HEK293 (cell line): ENCODE measurements at regions not wholly inside any gene's neighbourhood (a gene's known extent, or its start where the extent isn't known, plus 50 kb on each side); places are given as distances from the start of the nearest gene placed in this dataset.

Source experiments
- FEZF1 ChIP-seq: fragments of 450-650 bp; formaldehyde crosslinking; IDR thresholded peaks from 2 replicates; pipeline ENCODE4 v1.5.1; 2016; ENCODE audit warnings: missing biosample characterization, missing genetic modification characterization
- KLF7 ChIP-seq: fragments of 450-650 bp; formaldehyde crosslinking; IDR thresholded peaks from 2 replicates; pipeline ENCODE4 v1.5.1; 2016; ENCODE audit warnings: missing biosample characterization, missing genetic modification characterization, borderline replicate concordance
- KLF8 ChIP-seq: fragments of 450-650 bp; formaldehyde crosslinking; IDR thresholded peaks from 2 replicates; pipeline ENCODE4 v1.5.1; 2016; ENCODE audit warnings: missing biosample characterization, missing genetic modification characterization
- MYNN ChIP-seq: fragments of 450-650 bp; formaldehyde crosslinking; IDR thresholded peaks from 2 replicates; pipeline ENCODE4 v1.5.1; 2016; ENCODE audit warnings: missing biosample characterization, missing genetic modification characterization, borderline replicate concordance
- OVOL3 ChIP-seq: fragments of 450-650 bp; formaldehyde crosslinking; IDR thresholded peaks from 2 replicates; pipeline ENCODE4 v1.5.1; 2016; ENCODE audit warnings: missing biosample characterization, missing genetic modification characterization
- PRDM1 ChIP-seq: fragments of 450-650 bp; formaldehyde crosslinking; IDR thresholded peaks from 2 replicates; pipeline ENCODE4; 2016; ENCODE audit warnings: missing biosample characterization, missing genetic modification characterization
- SCRT1 ChIP-seq: fragments of 450-650 bp; formaldehyde crosslinking; IDR thresholded peaks from 2 replicates; pipeline ENCODE4 v1.5.1; 2016; ENCODE audit warnings: missing biosample characterization, missing genetic modification characterization, borderline replicate concordance
- SP7 ChIP-seq: fragments of 450-650 bp; formaldehyde crosslinking; IDR thresholded peaks from 2 replicates; pipeline ENCODE4 v1.5.1; 2016; ENCODE audit warnings: missing biosample characterization, missing genetic modification characterization
- ZBTB17 ChIP-seq: fragments of 450-650 bp; formaldehyde crosslinking; IDR thresholded peaks from 2 replicates; pipeline ENCODE4 v1.5.1; 2016; ENCODE audit warnings: missing biosample characterization, missing genetic modification characterization
- ZBTB44 ChIP-seq: fragments of 450-650 bp; IDR thresholded peaks from 2 replicates; pipeline ENCODE4 v1.5.1; 2018; ENCODE audit warnings: missing biosample characterization, mild to moderate bottlenecking, missing genetic modification characterization
- ZFP69B ChIP-seq: fragments of 450-650 bp; formaldehyde crosslinking; IDR thresholded peaks from 2 replicates; pipeline ENCODE4 v1.5.1; 2016; ENCODE audit warnings: missing biosample characterization, missing genetic modification characterization
- ZIC2 ChIP-seq: fragments of 450-650 bp; formaldehyde crosslinking; IDR thresholded peaks from 2 replicates; pipeline ENCODE4 v1.5.1; 2016; ENCODE audit warnings: missing biosample characterization, missing genetic modification characterization
- ZNF157 ChIP-seq: fragments of 450-650 bp; formaldehyde crosslinking; IDR thresholded peaks from 2 replicates; pipeline ENCODE4 v1.5.1; 2016; ENCODE audit warnings: missing biosample characterization, missing genetic modification characterization
- ZNF174 ChIP-seq: fragments of 450-650 bp; formaldehyde crosslinking; IDR thresholded peaks from 2 replicates; pipeline ENCODE4 v1.5.0; 2017; ENCODE audit warnings: missing biosample characterization, mild to moderate bottlenecking, missing genetic modification characterization
- ZNF184 ChIP-seq: fragments of 450-650 bp; IDR thresholded peaks from 2 replicates; pipeline ENCODE4 v1.5.1; 2018; ENCODE audit warnings: missing biosample characterization, mild to moderate bottlenecking, missing genetic modification characterization
- ZNF2 ChIP-seq: fragments of 450-650 bp; formaldehyde crosslinking; IDR thresholded peaks from 2 replicates; pipeline ENCODE4 v1.5.1; 2016; ENCODE audit warnings: missing biosample characterization, missing genetic modification characterization
- ZNF202 ChIP-seq: fragments of 450-650 bp; formaldehyde crosslinking; IDR thresholded peaks from 2 replicates; pipeline ENCODE4 v1.5.1; 2016; ENCODE audit warnings: missing biosample characterization, missing genetic modification characterization, borderline replicate concordance
- ZNF292 ChIP-seq: fragments of 450-650 bp; formaldehyde crosslinking; IDR thresholded peaks from 2 replicates; pipeline ENCODE4 v1.5.1; 2016; ENCODE audit warnings: low read depth, missing biosample characterization, missing genetic modification characterization, borderline replicate concordance
- ZNF341 ChIP-seq: fragments of 450-650 bp; formaldehyde crosslinking; IDR thresholded peaks from 2 replicates; pipeline ENCODE4; 2016; ENCODE audit warnings: low read depth, missing biosample characterization, missing genetic modification characterization
- ZNF350 ChIP-seq: fragments of 450-650 bp; formaldehyde crosslinking; IDR thresholded peaks from 2 replicates; pipeline ENCODE4 v1.5.0; 2017; ENCODE audit warnings: missing biosample characterization, mild to moderate bottlenecking, missing genetic modification characterization
- ZNF366 ChIP-seq: fragments of 450-650 bp; formaldehyde crosslinking; conservative IDR thresholded peaks from 2 replicates; pipeline ENCODE4 v1.5.1; 2016; ENCODE audit warnings: missing biosample characterization, missing genetic modification characterization
- ZNF426 ChIP-seq: fragments of 450-650 bp; formaldehyde crosslinking; IDR thresholded peaks from 2 replicates; pipeline ENCODE4 v1.5.1; 2017; ENCODE audit warnings: missing biosample characterization, missing genetic modification characterization, mild to moderate bottlenecking, inconsistent platforms, moderate library complexity
- ZNF521 ChIP-seq: fragments of 450-650 bp; formaldehyde crosslinking; IDR thresholded peaks from 2 replicates; pipeline ENCODE4 v1.5.1; 2017; ENCODE audit warnings: missing biosample characterization, mild to moderate bottlenecking, missing genetic modification characterization
- ZNF529 ChIP-seq: fragments of 450-650 bp; formaldehyde crosslinking; IDR thresholded peaks from 2 replicates; pipeline ENCODE4 v1.5.1; 2017; ENCODE audit warnings: missing genetic modification characterization, missing biosample characterization; ENCODE audit not compliant: insufficient replicate concordance
- ZNF623 ChIP-seq: fragments of 450-650 bp; formaldehyde crosslinking; IDR thresholded peaks from 2 replicates; pipeline ENCODE4 v1.5.1; 2016; ENCODE audit warnings: missing biosample characterization, missing genetic modification characterization
- ZNF629 ChIP-seq: fragments of 450-650 bp; formaldehyde crosslinking; IDR thresholded peaks from 2 replicates; pipeline ENCODE4 v1.5.1; 2017; ENCODE audit warnings: missing biosample characterization, missing genetic modification characterization
- ZNF658 ChIP-seq: fragments of 450-650 bp; formaldehyde crosslinking; IDR thresholded peaks from 2 replicates; pipeline ENCODE4; 2016; ENCODE audit warnings: missing biosample characterization, missing genetic modification characterization
- ZNF747 ChIP-seq: fragments of 450-650 bp; formaldehyde crosslinking; IDR thresholded peaks from 2 replicates; pipeline ENCODE4 v1.5.1; 2016; ENCODE audit warnings: missing biosample characterization, missing genetic modification characterization
- ZNF830 ChIP-seq: fragments of 450-650 bp; IDR thresholded peaks from 2 replicates; pipeline ENCODE4 v1.5.0; 2018; ENCODE audit warnings: missing biosample characterization, missing genetic modification characterization, low read depth, mild to moderate bottlenecking, moderate library complexity
- TF ChIP-seq, protein P1 (sequence below): fragments of 450-650 bp; formaldehyde crosslinking; IDR thresholded peaks from 2 replicates; pipeline ENCODE4 v1.5.1; 2016; ENCODE audit warnings: missing biosample characterization, missing genetic modification characterization, borderline replicate concordance
- TF ChIP-seq, protein P2 (sequence below): fragments of 450-650 bp; formaldehyde crosslinking; IDR thresholded peaks from 2 replicates; pipeline ENCODE4 v1.5.1; 2017; ENCODE audit warnings: missing biosample characterization, mild to moderate bottlenecking, missing genetic modification characterization, moderate library complexity

GRCh38 chr12:54126696-54127537, 61.9 kb downstream of the SMUG1 start (continued):
- TF ChIP-seq ZNF292 (tag by site-specific recombination) (no peak), PRDM1 (tag by site-specific recombination) (no peak), ZNF184 (tag by site-specific recombination) (no peak), SCRT1 (tag by site-specific recombination) (no peak), ZNF426 (tag by site-specific recombination) (no peak), ZNF529 (no peak), ZNF521 (no peak), SP7 (tag by site-specific recombination) (peak; percentile 36; the same call in 1 of the 2 replicates), ZIC2 (tag by site-specific recombination) (no peak), ZNF747 (tag by site-specific recombination) (no peak), ZBTB17 (tag by site-specific recombination) (peak; percentile 53; the same call in 1 of the 2 replicates), ZNF629 (tag by site-specific recombination) (peak; percentile 30), FEZF1 (tag by site-specific recombination) (no peak), ZNF366 (tag by site-specific recombination) (peak; percentile 42; the same call in 1 of the 2 replicates), KLF8 (0 out of 2 replicates have a peak, but pooled peaks have one; percentile 26), ZNF658 (tag by site-specific recombination) (no peak), MYNN (tag by site-specific recombination) (no peak), KLF7 (tag by site-specific recombination) (peak; percentile 51; the same call in 1 of the 2 replicates), OVOL3 (no peak), ZNF2 (tag by site-specific recombination) (no peak), ZNF202 (tag by site-specific recombination) (no peak), ZNF350 (tag by site-specific recombination) (no peak), ZNF341 (tag by site-specific recombination) (peak; percentile 58), ZNF174 (tag by site-specific recombination) (no peak), ZNF623 (tag by site-specific recombination) (no peak), ZBTB44 (tag by site-specific recombination) (no peak), ZNF830 (tag by site-specific recombination) (no peak), ZFP69B (tag by site-specific recombination) (no peak), ZNF157 (tag by site-specific recombination) (no peak)
- TF ChIP-seq, protein P1, sequence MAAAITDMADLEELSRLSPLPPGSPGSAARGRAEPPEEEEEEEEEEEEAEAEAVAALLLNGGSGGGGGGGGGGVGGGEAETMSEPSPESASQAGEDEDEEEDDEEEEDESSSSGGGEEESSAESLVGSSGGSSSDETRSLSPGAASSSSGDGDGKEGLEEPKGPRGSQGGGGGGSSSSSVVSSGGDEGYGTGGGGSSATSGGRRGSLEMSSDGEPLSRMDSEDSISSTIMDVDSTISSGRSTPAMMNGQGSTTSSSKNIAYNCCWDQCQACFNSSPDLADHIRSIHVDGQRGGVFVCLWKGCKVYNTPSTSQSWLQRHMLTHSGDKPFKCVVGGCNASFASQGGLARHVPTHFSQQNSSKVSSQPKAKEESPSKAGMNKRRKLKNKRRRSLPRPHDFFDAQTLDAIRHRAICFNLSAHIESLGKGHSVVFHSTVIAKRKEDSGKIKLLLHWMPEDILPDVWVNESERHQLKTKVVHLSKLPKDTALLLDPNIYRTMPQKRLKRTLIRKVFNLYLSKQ (tag by site-specific recombination): no peak
- TF ChIP-seq, protein P2, sequence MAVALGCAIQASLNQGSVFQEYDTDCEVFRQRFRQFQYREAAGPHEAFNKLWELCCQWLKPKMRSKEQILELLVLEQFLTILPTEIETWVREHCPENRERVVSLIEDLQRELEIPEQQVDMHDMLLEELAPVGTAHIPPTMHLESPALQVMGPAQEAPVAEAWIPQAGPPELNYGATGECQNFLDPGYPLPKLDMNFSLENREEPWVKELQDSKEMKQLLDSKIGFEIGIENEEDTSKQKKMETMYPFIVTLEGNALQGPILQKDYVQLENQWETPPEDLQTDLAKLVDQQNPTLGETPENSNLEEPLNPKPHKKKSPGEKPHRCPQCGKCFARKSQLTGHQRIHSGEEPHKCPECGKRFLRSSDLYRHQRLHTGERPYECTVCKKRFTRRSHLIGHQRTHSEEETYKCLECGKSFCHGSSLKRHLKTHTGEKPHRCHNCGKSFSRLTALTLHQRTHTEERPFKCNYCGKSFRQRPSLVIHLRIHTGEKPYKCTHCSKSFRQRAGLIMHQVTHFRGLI (tag by site-specific recombination): peak; percentile 83
